ENCODE measurements at regions not wholly inside any gene's neighbourhood (a gene's known extent, or its start where the extent isn't known, plus 50 kb on each side); places are given as distances from the start of the nearest gene placed in this dataset.

DNA sequence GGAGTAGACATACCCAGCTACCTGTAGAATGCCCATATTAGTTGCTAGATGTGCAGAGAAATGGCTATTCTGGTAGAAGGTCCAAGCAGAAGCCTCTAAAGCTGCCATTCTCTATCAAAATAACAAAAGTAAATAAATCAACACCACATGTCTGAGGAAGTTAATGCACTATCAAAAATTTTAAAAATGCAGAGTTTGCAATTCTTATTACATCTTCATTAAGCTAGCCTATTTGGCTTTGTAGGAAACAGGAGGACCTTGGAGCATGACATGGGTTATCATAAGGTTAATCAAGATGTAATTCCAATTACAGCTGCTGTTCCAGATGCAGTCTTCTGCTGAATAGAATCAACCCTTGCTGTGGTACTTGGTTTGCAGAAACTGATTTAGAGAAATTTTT, 188.4 kb downstream of the TBX18 start:
- TF ChIP-seq TAF1 (IDR thresholded peaks at IDR 0.05; ENCODE audit: low read depth) (no peak), YY1 (IDR thresholded peaks at IDR 0.05; ENCODE audit: low read depth) (no peak), FOXM1 (IDR thresholded peaks at IDR 0.05; ENCODE audit: borderline replicate concordance, low read depth) (no peak), EP300 (IDR thresholded peaks at IDR 0.05; ENCODE audit: borderline replicate concordance) (no peak)
- TF ChIP-seq, protein P1, sequence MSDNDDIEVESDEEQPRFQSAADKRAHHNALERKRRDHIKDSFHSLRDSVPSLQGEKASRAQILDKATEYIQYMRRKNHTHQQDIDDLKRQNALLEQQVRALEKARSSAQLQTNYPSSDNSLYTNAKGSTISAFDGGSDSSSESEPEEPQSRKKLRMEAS (IDR thresholded peaks at IDR 0.05), result no peak
- TF ChIP-seq, protein P2, sequence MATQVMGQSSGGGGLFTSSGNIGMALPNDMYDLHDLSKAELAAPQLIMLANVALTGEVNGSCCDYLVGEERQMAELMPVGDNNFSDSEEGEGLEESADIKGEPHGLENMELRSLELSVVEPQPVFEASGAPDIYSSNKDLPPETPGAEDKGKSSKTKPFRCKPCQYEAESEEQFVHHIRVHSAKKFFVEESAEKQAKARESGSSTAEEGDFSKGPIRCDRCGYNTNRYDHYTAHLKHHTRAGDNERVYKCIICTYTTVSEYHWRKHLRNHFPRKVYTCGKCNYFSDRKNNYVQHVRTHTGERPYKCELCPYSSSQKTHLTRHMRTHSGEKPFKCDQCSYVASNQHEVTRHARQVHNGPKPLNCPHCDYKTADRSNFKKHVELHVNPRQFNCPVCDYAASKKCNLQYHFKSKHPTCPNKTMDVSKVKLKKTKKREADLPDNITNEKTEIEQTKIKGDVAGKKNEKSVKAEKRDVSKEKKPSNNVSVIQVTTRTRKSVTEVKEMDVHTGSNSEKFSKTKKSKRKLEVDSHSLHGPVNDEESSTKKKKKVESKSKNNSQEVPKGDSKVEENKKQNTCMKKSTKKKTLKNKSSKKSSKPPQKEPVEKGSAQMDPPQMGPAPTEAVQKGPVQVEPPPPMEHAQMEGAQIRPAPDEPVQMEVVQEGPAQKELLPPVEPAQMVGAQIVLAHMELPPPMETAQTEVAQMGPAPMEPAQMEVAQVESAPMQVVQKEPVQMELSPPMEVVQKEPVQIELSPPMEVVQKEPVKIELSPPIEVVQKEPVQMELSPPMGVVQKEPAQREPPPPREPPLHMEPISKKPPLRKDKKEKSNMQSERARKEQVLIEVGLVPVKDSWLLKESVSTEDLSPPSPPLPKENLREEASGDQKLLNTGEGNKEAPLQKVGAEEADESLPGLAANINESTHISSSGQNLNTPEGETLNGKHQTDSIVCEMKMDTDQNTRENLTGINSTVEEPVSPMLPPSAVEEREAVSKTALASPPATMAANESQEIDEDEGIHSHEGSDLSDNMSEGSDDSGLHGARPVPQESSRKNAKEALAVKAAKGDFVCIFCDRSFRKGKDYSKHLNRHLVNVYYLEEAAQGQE (IDR thresholded peaks at IDR 0.05; ENCODE audit: low read depth), result no peak
